CD8-positive, alpha-beta memory T cell (primary cell): ENCODE measurements at regions not wholly inside any gene's neighbourhood (a gene's known extent, or its start where the extent isn't known, plus 50 kb on each side); places are given as distances from the start of the nearest gene placed in this dataset.

Experiments used
- CTCF ChIA-PET: fragments of 350-600 bp; sonication (Branson Sonifier 250); formaldehyde crosslinking; loops from one replicate; lab custom pipeline; 2021; ENCODE audit warnings: antibody characterized with exemption; lab: Charles Lee
- POLR2A ChIA-PET: fragments of 350-600 bp; sonication (Branson Sonifier 250); formaldehyde crosslinking; loops from one replicate; lab custom pipeline; 2021; ENCODE audit warnings: antibody characterized with exemption; lab: Charles Lee
- DNase-seq, 5 donors: peaks; one replicate each; pipeline versions ENCODE4 v3.0.0 to v3.0.0-alpha.2; 2020 to 2022; ENCODE audit warnings: mixed read lengths in 1 of 5
- H3K27ac ChIP-seq: one replicate; pipeline ENCODE4 v1.7.0; 2013; ENCODE audit warnings: low read depth, mild to moderate bottlenecking, low read length, moderate library complexity
- H3K27me3 ChIP-seq: 2 replicates; pipeline ENCODE4 v1.7.0; 2013; ENCODE audit warnings: low read length, mild to moderate bottlenecking; ENCODE audit not compliant: insufficient read depth, poor library complexity, severe bottlenecking
- H3K36me3 ChIP-seq: 2 replicates; pipeline ENCODE4 v1.7.0; 2013; ENCODE audit warnings: mild to moderate bottlenecking, low read length, moderate library complexity; ENCODE audit not compliant: insufficient read depth
- H3K4me1 ChIP-seq: 2 replicates; pipeline ENCODE4 v1.7.0; 2013; ENCODE audit warnings: mild to moderate bottlenecking, low read length, moderate library complexity; ENCODE audit not compliant: insufficient read depth
- H3K4me3 ChIP-seq: 2 replicates; pipeline ENCODE4 v1.7.0; 2013; ENCODE audit warnings: mild to moderate bottlenecking, low read length
- H3K9me3 ChIP-seq: 2 replicates; pipeline ENCODE4 v1.7.0; 2013; ENCODE audit warnings: mild to moderate bottlenecking, low read length
- H3K27ac Mint-ChIP-seq, 8 donors: one replicate each; pipeline ENCODE4 v1.8.0; 2020 to 2021; ENCODE audit warnings: mixed read lengths in 8 of 8, mild to moderate bottlenecking in 6 of 8, inconsistent platforms in 3 of 8, moderate library complexity in 3 of 8
- H3K27me3 Mint-ChIP-seq, 2 donors: one replicate each; pipeline ENCODE4 v1.8.0; 2020 to 2021; ENCODE audit warnings: mixed read lengths in 2 of 2, mild to moderate bottlenecking in 1 of 2, moderate library complexity in 1 of 2
- H3K36me3 Mint-ChIP-seq, 3 donors: one replicate each; pipeline ENCODE4 v1.8.0; 2020 to 2021; ENCODE audit warnings: mixed read lengths in 3 of 3, inconsistent platforms in 1 of 3, mild to moderate bottlenecking in 1 of 3
- H3K4me1 Mint-ChIP-seq, 3 donors: one replicate each; pipeline ENCODE4 v1.8.0; 2020 to 2021; ENCODE audit warnings: mixed read lengths in 3 of 3, inconsistent platforms in 1 of 3, mild to moderate bottlenecking in 1 of 3
- H3K4me3 Mint-ChIP-seq, 7 donors: one replicate each; pipeline ENCODE4 v1.8.0; 2020 to 2021; ENCODE audit warnings: mixed read lengths in 7 of 7, mild to moderate bottlenecking in 6 of 7, moderate library complexity in 4 of 7, inconsistent platforms in 2 of 7
- H3K9me3 Mint-ChIP-seq, 5 donors: one replicate each; pipeline ENCODE4 v1.8.0; 2020 to 2022; ENCODE audit warnings: mixed read lengths in 5 of 5, mild to moderate bottlenecking in 3 of 5, moderate library complexity in 2 of 5, inconsistent platforms in 1 of 5

DNA sequence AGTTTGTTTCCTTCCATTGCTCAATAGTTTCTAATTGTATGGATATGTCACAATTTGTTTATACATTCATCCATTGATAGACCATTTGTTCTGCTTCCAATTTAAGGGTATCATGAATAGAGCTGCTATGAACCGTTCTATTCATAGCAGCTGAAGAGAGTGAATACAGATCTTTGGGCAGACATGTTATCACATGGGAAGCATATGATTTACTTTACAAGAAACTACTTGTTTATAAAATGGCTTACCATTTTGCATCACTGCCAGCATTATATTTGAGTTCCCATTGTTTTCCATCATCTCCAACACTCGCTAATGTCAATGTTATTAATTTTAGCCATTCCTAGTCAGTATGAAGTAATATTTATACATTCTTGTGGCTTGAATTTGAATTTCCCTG, 549.0 kb downstream of the MAT2B start:
- no peaks in the 10 kb centered on the region for H3K9me3 ChIP-seq
- H3K36me3 Mint-ChIP-seq, result no peaks in the 10 kb centered on the region
- H3K27me3 ChIP-seq, result no peaks in the 10 kb centered on the region
- H3K27me3 Mint-ChIP-seq, result no peaks in the 10 kb centered on the region
- no peak overlapping the region for H3K27ac ChIP-seq
- DNase-seq, result no peak
- no peak overlapping the region for H3K4me3 ChIP-seq
- H3K4me1 Mint-ChIP-seq, result no peaks in the 10 kb centered on the region
- H3K9me3 Mint-ChIP-seq, result peaks cover 0 to 12% (median 2%) of the 10 kb centered on the region in 5 donors
- ChIA-PET CTCF (no interaction called here), POLR2A (no interaction called here)
- no peaks in the 10 kb centered on the region for H3K36me3 ChIP-seq
- H3K27ac Mint-ChIP-seq, result no peak overlapping the region
- H3K4me1 ChIP-seq, result no peaks in the 10 kb centered on the region
- H3K4me3 Mint-ChIP-seq, result no peak overlapping the region

DNA sequence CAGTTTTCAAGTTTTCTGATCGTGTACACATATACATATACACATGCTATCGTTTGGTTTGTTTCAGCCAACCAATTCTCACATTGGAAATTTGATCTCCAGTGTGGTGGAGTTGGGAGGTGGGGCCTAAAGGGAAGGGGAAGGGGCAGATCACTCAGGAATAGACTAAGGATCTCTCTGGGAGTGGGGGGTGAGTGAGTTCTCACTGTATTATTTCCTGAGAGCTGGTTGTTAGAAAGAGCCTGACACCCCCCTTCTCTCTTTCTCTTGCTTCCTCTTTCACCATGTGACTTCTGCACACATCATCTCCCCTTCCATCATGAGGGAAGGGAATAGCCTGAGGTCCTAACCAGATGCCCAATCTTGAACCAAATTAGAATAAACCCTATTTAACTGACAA, 551.7 kb downstream of the MAT2B start:
- POLR2A ChIA-PET, result no interaction called here
- H3K27me3 Mint-ChIP-seq, result no peaks in the 10 kb centered on the region
- H3K4me1 ChIP-seq, result no peaks in the 10 kb centered on the region
- H3K4me1 Mint-ChIP-seq, result no peaks in the 10 kb centered on the region
- H3K27ac ChIP-seq, result no peak overlapping the region
- no peaks in the 10 kb centered on the region for H3K36me3 ChIP-seq
- H3K36me3 Mint-ChIP-seq, result no peaks in the 10 kb centered on the region
- H3K9me3 ChIP-seq, result no peaks in the 10 kb centered on the region
- H3K27ac Mint-ChIP-seq, result no peak overlapping the region
- no peak for DNase-seq
- CTCF ChIA-PET, result no interaction called here
- H3K27me3 ChIP-seq, result no peaks in the 10 kb centered on the region
- peaks cover 0 to 12% (median 2%) of the 10 kb centered on the region in 5 donors for H3K9me3 Mint-ChIP-seq
- H3K4me3 ChIP-seq, result no peak overlapping the region
- no peak overlapping the region for H3K4me3 Mint-ChIP-seq

DNA sequence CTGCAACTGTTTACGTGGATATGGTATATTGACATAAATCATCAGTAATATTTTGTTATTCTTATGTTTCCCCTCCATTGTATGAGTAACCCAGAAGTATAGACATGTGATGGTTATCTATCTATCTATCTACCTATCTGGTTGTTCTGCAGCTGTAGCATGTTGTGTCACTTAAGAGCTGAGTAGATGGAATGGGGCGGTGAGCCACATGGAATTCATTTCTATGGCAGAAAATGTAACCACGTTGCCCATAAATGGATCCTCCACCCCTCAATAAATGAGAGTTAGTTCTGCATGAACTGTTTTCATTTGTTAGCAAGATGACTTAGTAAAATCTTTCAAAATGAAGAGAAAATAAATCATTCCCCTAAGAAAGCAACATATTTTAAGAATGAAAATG, 553.2 kb downstream of the MAT2B start:
- Histone ChIP-seq H3K4me1 (no peaks in the 10 kb centered on the region), H3K27me3 (no peaks in the 10 kb centered on the region), H3K4me3 (no peak overlapping the region), H3K36me3 (no peaks in the 10 kb centered on the region), H3K27ac (no peak overlapping the region), H3K9me3 (no peaks in the 10 kb centered on the region)
- DNase-seq, result no peak
- ChIA-PET POLR2A (no interaction called here), CTCF (no interaction called here)
- H3K9me3 Mint-ChIP-seq, result peaks cover 0 to 10% (median 2%) of the 10 kb centered on the region in 5 donors
- no peak overlapping the region for H3K27ac Mint-ChIP-seq
- no peaks in the 10 kb centered on the region for H3K36me3 Mint-ChIP-seq
- H3K27me3 Mint-ChIP-seq, result no peaks in the 10 kb centered on the region
- no peak overlapping the region for H3K4me3 Mint-ChIP-seq
- no peaks in the 10 kb centered on the region for H3K4me1 Mint-ChIP-seq

DNA sequence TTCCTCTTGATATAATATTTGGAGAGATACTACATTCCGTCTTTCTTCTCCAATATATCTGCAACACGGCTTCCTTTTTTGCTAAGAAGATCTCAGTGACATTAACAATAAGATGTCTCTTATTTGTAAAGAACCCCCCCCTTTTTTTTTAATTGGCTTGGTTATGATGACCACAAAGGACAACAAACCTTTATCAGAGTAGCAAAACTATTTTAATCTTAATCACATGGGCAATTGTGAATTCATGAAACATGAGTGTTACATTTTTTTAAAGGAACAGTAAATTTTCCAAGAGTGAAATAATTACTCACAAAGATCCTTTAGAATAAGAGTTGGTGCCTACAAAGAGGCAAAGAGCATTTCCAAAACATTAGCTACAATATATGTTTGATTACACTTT, 554.1 kb downstream of the MAT2B start:
- no peaks in the 10 kb centered on the region for H3K36me3 Mint-ChIP-seq
- Histone ChIP-seq H3K27me3 (no peaks in the 10 kb centered on the region), H3K36me3 (no peaks in the 10 kb centered on the region), H3K4me3 (no peak overlapping the region), H3K9me3 (no peaks in the 10 kb centered on the region), H3K4me1 (no peaks in the 10 kb centered on the region), H3K27ac (no peak overlapping the region)
- H3K27ac Mint-ChIP-seq, result no peak overlapping the region
- no peaks in the 10 kb centered on the region for H3K4me1 Mint-ChIP-seq
- CTCF ChIA-PET, result no interaction called here
- H3K9me3 Mint-ChIP-seq, result peaks cover 0 to 10% (median 2%) of the 10 kb centered on the region in 5 donors
- no peak for DNase-seq
- POLR2A ChIA-PET, result no interaction called here
- no peaks in the 10 kb centered on the region for H3K27me3 Mint-ChIP-seq
- no peak overlapping the region for H3K4me3 Mint-ChIP-seq

DNA sequence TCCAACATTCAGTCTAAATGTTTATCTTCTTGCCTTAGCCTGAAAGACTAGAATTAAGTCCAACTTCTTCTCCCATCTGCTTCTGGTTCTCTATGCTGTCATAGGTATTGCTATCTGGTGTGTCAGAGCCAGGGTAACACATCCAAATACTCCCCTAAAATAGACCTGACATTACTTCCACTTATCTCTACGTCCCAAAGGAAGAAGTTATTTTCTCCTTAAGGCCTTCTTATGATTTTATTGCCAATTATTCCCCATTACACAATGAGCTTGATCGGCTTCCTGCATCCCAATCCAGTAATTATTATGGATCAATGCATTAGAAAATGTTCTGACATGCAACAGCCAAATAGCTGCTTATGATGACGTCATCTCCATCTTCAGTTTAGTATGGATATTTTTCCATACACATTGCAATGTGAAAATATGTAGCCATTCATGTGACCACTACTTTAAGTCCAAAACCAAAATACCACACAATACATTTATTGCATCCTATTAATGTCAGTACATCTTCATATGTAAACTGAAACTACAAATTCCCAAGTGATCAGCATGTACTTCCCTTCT, 555.5 kb downstream of the MAT2B start:
- no peaks in the 10 kb centered on the region for H3K36me3 ChIP-seq
- no peaks in the 10 kb centered on the region for H3K4me1 ChIP-seq
- no peak for DNase-seq
- Mint-ChIP-seq H3K4me1 (no peaks in the 10 kb centered on the region), H3K9me3 (peaks cover 0 to 10% (median 0%) of the 10 kb centered on the region in 5 donors), H3K36me3 (no peaks in the 10 kb centered on the region), H3K27me3 (no peaks in the 10 kb centered on the region), H3K4me3 (no peak overlapping the region), H3K27ac (no peak overlapping the region)
- H3K9me3 ChIP-seq, result no peaks in the 10 kb centered on the region
- no peak overlapping the region for H3K4me3 ChIP-seq
- CTCF ChIA-PET, result no interaction called here
- POLR2A ChIA-PET, result no interaction called here
- H3K27ac ChIP-seq, result no peak overlapping the region
- H3K27me3 ChIP-seq, result no peaks in the 10 kb centered on the region

GRCh38 chr5:164062304-164062703, 556.9 kb downstream of the MAT2B start:
- CTCF ChIA-PET, result no interaction called here
- no peak overlapping the region for H3K27ac ChIP-seq
- H3K27me3 ChIP-seq, result no peaks in the 10 kb centered on the region
- Mint-ChIP-seq H3K4me3 (no peak overlapping the region), H3K27me3 (no peaks in the 10 kb centered on the region), H3K27ac (no peak overlapping the region), H3K36me3 (no peaks in the 10 kb centered on the region), H3K9me3 (peaks cover 0 to 5% (median 2%) of the 10 kb centered on the region in 5 donors), H3K4me1 (no peaks in the 10 kb centered on the region)
- H3K4me1 ChIP-seq, result no peaks in the 10 kb centered on the region
- H3K9me3 ChIP-seq, result no peaks in the 10 kb centered on the region
- no peak overlapping the region for H3K4me3 ChIP-seq
- DNase-seq, result no peak
- POLR2A ChIA-PET, result no interaction called here
- H3K36me3 ChIP-seq, result no peaks in the 10 kb centered on the region

DNA sequence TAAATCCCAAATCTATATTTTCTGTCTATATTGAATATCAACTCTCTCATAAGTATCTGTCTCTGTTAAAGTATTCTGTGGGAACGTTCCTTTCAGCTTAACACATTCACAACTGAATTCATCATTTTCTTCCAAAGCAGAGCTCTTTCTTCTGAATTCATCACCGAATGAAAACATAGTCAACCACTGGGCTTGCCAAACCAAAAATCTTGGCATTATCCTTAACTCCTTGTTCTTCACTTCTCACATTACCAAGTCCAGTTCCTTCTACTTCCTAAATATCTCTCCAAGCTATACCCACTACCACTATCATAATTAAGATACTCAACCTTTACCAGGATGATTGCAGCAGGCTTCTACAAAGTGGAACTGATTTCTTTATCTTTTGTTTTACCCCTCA, 559.8 kb downstream of the MAT2B start:
- Histone ChIP-seq H3K4me1 (no peaks in the 10 kb centered on the region), H3K27ac (no peak overlapping the region), H3K4me3 (no peak overlapping the region), H3K9me3 (no peaks in the 10 kb centered on the region), H3K27me3 (no peaks in the 10 kb centered on the region), H3K36me3 (no peaks in the 10 kb centered on the region)
- Mint-ChIP-seq H3K27me3 (no peaks in the 10 kb centered on the region), H3K4me1 (no peaks in the 10 kb centered on the region), H3K27ac (no peak overlapping the region), H3K36me3 (no peaks in the 10 kb centered on the region), H3K4me3 (no peak overlapping the region), H3K9me3 (peaks cover 0 to 22% (median 0%) of the 10 kb centered on the region in 5 donors)
- no peak for DNase-seq
- POLR2A ChIA-PET, result no interaction called here
- CTCF ChIA-PET, result no interaction called here

DNA sequence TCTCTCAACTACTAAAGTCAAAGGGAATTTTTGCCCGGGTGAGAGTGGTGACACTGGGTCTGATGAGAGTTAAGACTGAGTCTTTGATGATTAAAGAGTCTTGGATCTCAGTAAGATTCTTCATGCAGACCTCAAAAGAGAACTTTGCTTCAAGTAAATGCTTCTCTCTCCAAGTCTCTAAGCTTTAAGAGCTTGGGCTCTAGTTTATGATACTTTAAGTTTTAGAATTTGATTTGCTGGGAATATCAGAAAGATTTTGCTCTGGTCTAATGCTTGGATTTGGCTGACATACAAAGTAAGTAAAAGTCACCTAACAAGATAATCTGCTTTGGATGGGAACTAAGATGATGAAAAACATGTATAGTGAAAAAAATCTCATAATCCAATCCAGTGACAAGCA, 566.3 kb downstream of the MAT2B start:
- ChIA-PET CTCF (no interaction called here), POLR2A (no interaction called here)
- Mint-ChIP-seq H3K4me1 (no peaks in the 10 kb centered on the region), H3K36me3 (no peaks in the 10 kb centered on the region), H3K4me3 (no peak overlapping the region), H3K27ac (no peak overlapping the region), H3K27me3 (no peaks in the 10 kb centered on the region), H3K9me3 (peaks cover 0 to 37% (median 4%) of the 10 kb centered on the region in 5 donors)
- Histone ChIP-seq H3K27me3 (no peaks in the 10 kb centered on the region), H3K4me3 (no peak overlapping the region), H3K4me1 (no peaks in the 10 kb centered on the region), H3K36me3 (no peaks in the 10 kb centered on the region), H3K9me3 (no peaks in the 10 kb centered on the region), H3K27ac (no peak overlapping the region)
- no peak for DNase-seq

- H3K9me3 ChIP-seq, result no peaks in the 10 kb centered on the region
- ChIA-PET POLR2A (no interaction called here), CTCF (no interaction called here)
- no peaks in the 10 kb centered on the region for H3K4me1 Mint-ChIP-seq
- no peaks in the 10 kb centered on the region for H3K4me1 ChIP-seq
- H3K27me3 ChIP-seq, result no peaks in the 10 kb centered on the region
- H3K36me3 Mint-ChIP-seq, result no peaks in the 10 kb centered on the region
- no peak overlapping the region for H3K27ac Mint-ChIP-seq
- no peaks in the 10 kb centered on the region for H3K36me3 ChIP-seq
- H3K4me3 ChIP-seq, result no peak overlapping the region
- no peak overlapping the region for H3K4me3 Mint-ChIP-seq
- peaks cover 0 to 33% (median 4%) of the 10 kb centered on the region in 5 donors for H3K9me3 Mint-ChIP-seq
- no peak overlapping the region for H3K27ac ChIP-seq
- no peak for DNase-seq
- H3K27me3 Mint-ChIP-seq, result no peaks in the 10 kb centered on the region
These were observed 567.7 kb downstream of the MAT2B start for GRCh38 chr5:164073081-164073480.
